GM12878 (cell line): ENCODE measurements at regions not wholly inside any gene's neighbourhood (a gene's known extent, or its start where the extent isn't known, plus 50 kb on each side); places are given as distances from the start of the nearest gene placed in this dataset.

Source experiments
- ATAC-seq: fragments of 200-7000 bp; cut with Tn5 transposase; 3 replicates; pipeline ENCODE4 v1.9.1; 2020; ENCODE audit warnings: mild to moderate bottlenecking, moderate library complexity
- BruUV-seq: library from RNA; stranded (reverse); fragments of 400-500 nt; replicated peaks from 2 replicates; lab custom pipeline; 2021; lab: Mats Ljungman, UMichigan
- CTCF ChIA-PET: fragments of 300-600 bp; sonication (Branson Sonifier 250); formaldehyde crosslinking; extraction: SDS; loops from one replicate; lab custom pipeline; 2021; ENCODE audit warnings: inconsistent platforms; lab: Yijun Ruan, JAX
- POLR2A ChIA-PET: fragments of 350-600 bp; formaldehyde crosslinking; extraction: SDS; loops from one replicate; lab custom pipeline; 2021; ENCODE audit warnings: inconsistent platforms; lab: Charles Lee
- RAD21 ChIA-PET: fragments of 300-600 bp; sonication (Branson Sonifier 250); formaldehyde crosslinking; loops from one replicate; lab custom pipeline; 2023; ENCODE audit warnings: antibody characterized with exemption; ENCODE audit not compliant: unreplicated experiment; lab: Charles Lee
- SMC1A ChIA-PET: fragments of 300-600 bp; sonication (Branson Sonifier 250); formaldehyde crosslinking; loops from one replicate; lab custom pipeline; 2023; ENCODE audit not compliant: unreplicated experiment, uncharacterized antibody; lab: Charles Lee
- DNase-seq: peaks from one replicate; pipeline ENCODE4 v3.0.0-alpha.2; 2011; ENCODE audit warnings: low read depth, low spot score
- FAIRE-seq: peaks from 3 replicates; lab custom pipeline; 2011; peaks lifted over from hg19 to GRCh38; lab: Jason Lieb, UNC
- H2AFZ ChIP-seq: 2 replicates; pipeline ENCODE4 v1.6.0; 2011; ENCODE audit warnings: low read depth, low read length, control low read depth; ENCODE audit not compliant: control insufficient read depth
- H3K27ac ChIP-seq: 2 replicates; pipeline ENCODE4 v1.5.1; 2011; ENCODE audit warnings: control low read depth; ENCODE audit not compliant: control insufficient read depth, insufficient read depth
- H3K27me3 ChIP-seq, 2 experiments: replicated peaks in 1 of 2; 2 replicates each; pipeline versions ENCODE4 v1.6.0 to v1.6.1; 2011; ENCODE audit warnings: low read length in 1 of 2; ENCODE audit not compliant: control insufficient read depth in 2 of 2, insufficient read depth in 2 of 2
- H3K36me3 ChIP-seq, 2 experiments: 2 replicates each; pipeline ENCODE4 v1.5.1; 2011; ENCODE audit warnings: low read length in 1 of 2; ENCODE audit not compliant: control insufficient read depth in 2 of 2, insufficient read depth in 2 of 2
- H3K4me1 ChIP-seq: 2 replicates; pipeline ENCODE4 v1.6.1; 2011; ENCODE audit warnings: mild to moderate bottlenecking, low read length, moderate library complexity, mixed read lengths; ENCODE audit not compliant: control insufficient read depth, insufficient read depth
- H3K4me2 ChIP-seq: 2 replicates; pipeline ENCODE4 v1.6.0; 2011; ENCODE audit warnings: control low read depth; ENCODE audit not compliant: control insufficient read depth, insufficient read depth
- H3K4me3 ChIP-seq: fragments of 200-600 bp; sonication (generic); 2 replicates; pipeline ENCODE4 v1.5.1; 2016
- H3K79me2 ChIP-seq: 2 replicates; pipeline ENCODE4 v1.6.0; 2011; ENCODE audit warnings: low read length; ENCODE audit not compliant: control insufficient read depth, insufficient read depth
- H3K9ac ChIP-seq: 2 replicates; pipeline ENCODE4 v1.8.0; 2011; ENCODE audit warnings: low read length, control low read depth, mixed read lengths; ENCODE audit not compliant: control insufficient read depth, insufficient read depth
- H3K9me3 ChIP-seq: replicated peaks from 3 replicates; pipeline ENCODE4 v1.5.1; 2011; ENCODE audit warnings: mild to moderate bottlenecking, low read length; ENCODE audit not compliant: control insufficient read depth, insufficient read depth
- H4K20me1 ChIP-seq: 2 replicates; pipeline ENCODE4 v1.6.0; 2011; ENCODE audit not compliant: control insufficient read depth, insufficient read depth
- EGR1 ChIP-seq, 2 experiments: IDR thresholded peaks; 1 replicate in 1 of 2; 2 replicates in 1 of 2; pipeline ENCODE4 v1.6.1; 2011 to 2012; ENCODE audit warnings: low read depth in 2 of 2, low read length in 2 of 2, borderline replicate concordance in 1 of 2, mild to moderate bottlenecking in 1 of 2, moderate library complexity in 1 of 2
- EZH2 ChIP-seq: IDR thresholded peaks from 2 replicates; pipeline ENCODE4 v1.6.1; 2012; ENCODE audit warnings: low read depth, mild to moderate bottlenecking, control low read depth, inconsistent platforms, low read length, borderline replicate concordance; ENCODE audit not compliant: control insufficient read depth
- KAT2A ChIP-seq: conservative IDR thresholded peaks from 2 replicates; pipeline ENCODE4 v1.6.1; 2011; ENCODE audit warnings: low read depth, low read length; ENCODE audit not compliant: control insufficient read depth
- KLF5 ChIP-seq: fragments of 450-650 bp; IDR thresholded peaks from 2 replicates; pipeline ENCODE4 v1.6.1; 2014; ENCODE audit warnings: mild to moderate bottlenecking; ENCODE audit not compliant: partially characterized antibody
- MTA2 ChIP-seq: fragments of 450-650 bp; IDR thresholded peaks from 2 replicates; pipeline ENCODE4 v1.6.1; 2016; ENCODE audit warnings: low read depth, mild to moderate bottlenecking, moderate library complexity
- NFYA ChIP-seq: IDR thresholded peaks from 2 replicates; pipeline ENCODE4 v1.6.1; 2011; ENCODE audit warnings: low read depth, mild to moderate bottlenecking, low read length, improper control_type of control experiment, borderline replicate concordance
- PAX8 ChIP-seq: fragments of 450-650 bp; IDR thresholded peaks from 2 replicates; pipeline ENCODE4 v1.6.1; 2017; ENCODE audit warnings: mild to moderate bottlenecking, moderate library complexity
- PBX3 ChIP-seq: IDR thresholded peaks from 2 replicates; pipeline ENCODE4 v1.6.1; 2011; ENCODE audit warnings: mild to moderate bottlenecking, low read depth, low read length, moderate library complexity; ENCODE audit not compliant: insufficient replicate concordance
- PML ChIP-seq: IDR thresholded peaks from 2 replicates; pipeline ENCODE4 v1.6.1; 2012; ENCODE audit warnings: low read length, inconsistent platforms
- POLR2A ChIP-seq: IDR thresholded peaks from 2 replicates; pipeline ENCODE4 v1.6.1; 2011; ENCODE audit warnings: low read depth, mild to moderate bottlenecking, low read length
- RAD51 ChIP-seq: fragments of 450-650 bp; IDR thresholded peaks from 2 replicates; pipeline ENCODE4 v1.6.1; 2016; ENCODE audit warnings: moderate library complexity, mild to moderate bottlenecking, inconsistent platforms
- SP1 ChIP-seq: IDR thresholded peaks from one replicate; pipeline ENCODE4 v1.6.1; 2011; ENCODE audit warnings: low read depth, low read length
- SREBF2 ChIP-seq: IDR thresholded peaks from 2 replicates; pipeline ENCODE4 v1.6.1; 2012; ENCODE audit warnings: mild to moderate bottlenecking, low read length
- STAT3 ChIP-seq: IDR thresholded peaks from 2 replicates; pipeline ENCODE4 v1.6.1; 2011; ENCODE audit warnings: low read depth, low read length, improper control_type of control experiment
- SUZ12 ChIP-seq: fragments of 200-600 bp; sonication (generic); IDR thresholded peaks from one replicate; pipeline ENCODE4 v1.6.1; 2018; ENCODE audit warnings: antibody characterized with exemption, mild to moderate bottlenecking; ENCODE audit not compliant: unreplicated experiment
- TARDBP ChIP-seq: IDR thresholded peaks from 2 replicates; pipeline ENCODE4 v1.6.1; 2016; ENCODE audit warnings: borderline replicate concordance
- ZBTB4 ChIP-seq: fragments of 450-650 bp; formaldehyde crosslinking; IDR thresholded peaks from 2 replicates; pipeline ENCODE4 v1.4.0; 2022; ENCODE audit warnings: mild to moderate bottlenecking, moderate library complexity
- WGBS: methylation state at CpG from one replicate; pipeline ENCODE4 v1.1.6; 2016; ENCODE audit warnings: low lambda C conversion rate; ENCODE audit not compliant: insufficient replicate concordance, insufficient coverage; ENCODE audit errors: missing lambda C conversion rate; 5-methylcytosine and 5-hydroxymethylcytosine counted together
- in situ Hi-C: fragments of 300-500 bp; cut with MboI; formaldehyde crosslinking; loops from 9 replicates; pipeline ENCODE4 v1.14.3; 2018; ENCODE audit warnings: mixed read lengths
- intact Hi-C: fragments of 100-400 bp; cut with micrococcal nuclease; formaldehyde crosslinking; loops from one replicate; pipeline ENCODE4 v1.14.2; 2022; ENCODE audit not compliant: unreplicated experiment
- TF ChIP-seq, protein P1 (sequence below): fragments of 450-650 bp; IDR thresholded peaks from 2 replicates; pipeline ENCODE4 v1.6.1; 2016; ENCODE audit warnings: mild to moderate bottlenecking, moderate library complexity, borderline replicate concordance

- Histone ChIP-seq H3K27ac (no peak overlapping the region), H3K27me3 (no peaks in the 10 kb centered on the region), H4K20me1 (no peaks in the 10 kb centered on the region; the same call in 1 of the 2 replicates), H3K4me1 (no peaks in the 10 kb centered on the region), H2AFZ (no peak overlapping the region), H3K36me3 (no peaks in the 10 kb centered on the region), H3K4me2 (no peak overlapping the region), H3K9me3 (no peaks in the 10 kb centered on the region; the same call in 2 of the 3 replicates), H3K9ac (no peak overlapping the region), H3K4me3 (no peak overlapping the region), H3K79me2 (no peaks in the 10 kb centered on the region)
- SMC1A ChIA-PET: no interaction called here
- in situ Hi-C loops (no loop called here), intact Hi-C loops (no loop called here)
- BruUV-seq: no TSS peak
- no peak for DNase-seq
- WGBS: 49% methylated on average over 25 of the region's 29 CpGs
- ATAC-seq: no peak
- no peak for FAIRE-seq
- POLR2A ChIA-PET: no interaction called here
- RAD21 ChIA-PET: no interaction called here
- CTCF ChIA-PET: no interaction called here
- no peak for TF ChIP-seq EZH2
- no peak for TF ChIP-seq ZBTB4 (CRISPR knock-in tag)
- no peak for TF ChIP-seq POLR2A
- no peak for TF ChIP-seq KLF5
- TF ChIP-seq KAT2A: no peak
- no peak for TF ChIP-seq PAX8
- no peak for TF ChIP-seq STAT3
- TF ChIP-seq PBX3: no peak
- no peak for TF ChIP-seq TARDBP
- TF ChIP-seq PML: no peak
- no peak for TF ChIP-seq SP1
- no peak for TF ChIP-seq NFYA
- no peak for TF ChIP-seq SREBF2
- TF ChIP-seq, protein P1, sequence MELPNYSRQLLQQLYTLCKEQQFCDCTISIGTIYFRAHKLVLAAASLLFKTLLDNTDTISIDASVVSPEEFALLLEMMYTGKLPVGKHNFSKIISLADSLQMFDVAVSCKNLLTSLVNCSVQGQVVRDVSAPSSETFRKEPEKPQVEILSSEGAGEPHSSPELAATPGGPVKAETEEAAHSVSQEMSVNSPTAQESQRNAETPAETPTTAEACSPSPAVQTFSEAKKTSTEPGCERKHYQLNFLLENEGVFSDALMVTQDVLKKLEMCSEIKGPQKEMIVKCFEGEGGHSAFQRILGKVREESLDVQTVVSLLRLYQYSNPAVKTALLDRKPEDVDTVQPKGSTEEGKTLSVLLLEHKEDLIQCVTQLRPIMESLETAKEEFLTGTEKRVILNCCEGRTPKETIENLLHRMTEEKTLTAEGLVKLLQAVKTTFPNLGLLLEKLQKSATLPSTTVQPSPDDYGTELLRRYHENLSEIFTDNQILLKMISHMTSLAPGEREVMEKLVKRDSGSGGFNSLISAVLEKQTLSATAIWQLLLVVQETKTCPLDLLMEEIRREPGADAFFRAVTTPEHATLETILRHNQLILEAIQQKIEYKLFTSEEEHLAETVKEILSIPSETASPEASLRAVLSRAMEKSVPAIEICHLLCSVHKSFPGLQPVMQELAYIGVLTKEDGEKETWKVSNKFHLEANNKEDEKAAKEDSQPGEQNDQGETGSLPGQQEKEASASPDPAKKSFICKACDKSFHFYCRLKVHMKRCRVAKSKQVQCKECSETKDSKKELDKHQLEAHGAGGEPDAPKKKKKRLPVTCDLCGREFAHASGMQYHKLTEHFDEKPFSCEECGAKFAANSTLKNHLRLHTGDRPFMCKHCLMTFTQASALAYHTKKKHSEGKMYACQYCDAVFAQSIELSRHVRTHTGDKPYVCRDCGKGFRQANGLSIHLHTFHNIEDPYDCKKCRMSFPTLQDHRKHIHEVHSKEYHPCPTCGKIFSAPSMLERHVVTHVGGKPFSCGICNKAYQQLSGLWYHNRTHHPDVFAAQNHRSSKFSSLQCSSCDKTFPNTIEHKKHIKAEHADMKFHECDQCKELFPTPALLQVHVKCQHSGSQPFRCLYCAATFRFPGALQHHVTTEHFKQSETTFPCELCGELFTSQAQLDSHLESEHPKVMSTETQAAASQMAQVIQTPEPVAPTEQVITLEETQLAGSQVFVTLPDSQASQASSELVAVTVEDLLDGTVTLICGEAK: no peak
- TF ChIP-seq MTA2: no peak
- TF ChIP-seq EGR1 (IDR thresholded peaks at IDR 0.05; ENCODE audit: borderline replicate concordance in 1 of 2, low read depth in 2 of 2, low read length in 2 of 2): no peak
- no peak for TF ChIP-seq RAD51
- no peak for TF ChIP-seq SUZ12
Observed at GRCh38 chr10:132467464-132468149, 70.0 kb upstream of the INPP5A start.
